Central memory CD8-positive, alpha-beta T cell (primary cell): ENCODE measurements at regions not wholly inside any gene's neighbourhood (a gene's known extent, or its start where the extent isn't known, plus 50 kb on each side); places are given as distances from the start of the nearest gene placed in this dataset.

Experiments used
- ATAC-seq: fragments of 150-1000 bp; cut with Tn5 transposase; replicated peaks from 2 replicates; pipeline ENCODE4 v1.10.0; 2022; ENCODE audit warnings: mild to moderate bottlenecking, moderate FRiP score, moderate number of reproducible peaks; ENCODE audit not compliant: poor library complexity, severe bottlenecking; ENCODE audit errors: extremely low read depth
- DNase-seq, 2 donors: peaks; one replicate each; pipeline ENCODE4 v3.0.0; 2021; ENCODE audit warnings: low spot score in 2 of 2
- H3K27ac Mint-ChIP-seq: one replicate; pipeline ENCODE4 v1.8.0; 2022; ENCODE audit warnings: low read depth, mild to moderate bottlenecking, moderate library complexity, mixed read lengths
- H3K27me3 Mint-ChIP-seq: one replicate; pipeline ENCODE4 v1.8.0; 2022; ENCODE audit warnings: mixed read lengths
- H3K36me3 Mint-ChIP-seq: one replicate; pipeline ENCODE4 v1.8.0; 2022; ENCODE audit warnings: mild to moderate bottlenecking, moderate library complexity, mixed read lengths; ENCODE audit not compliant: insufficient read depth
- H3K4me1 Mint-ChIP-seq: one replicate; pipeline ENCODE4 v1.8.0; 2022; ENCODE audit warnings: mixed read lengths
- H3K4me3 Mint-ChIP-seq: one replicate; pipeline ENCODE4 v1.8.0; 2022; ENCODE audit warnings: mild to moderate bottlenecking, moderate library complexity, mixed read lengths
- H3K9me3 Mint-ChIP-seq: one replicate; pipeline ENCODE4 v1.8.0; 2022; ENCODE audit warnings: mixed read lengths

DNA sequence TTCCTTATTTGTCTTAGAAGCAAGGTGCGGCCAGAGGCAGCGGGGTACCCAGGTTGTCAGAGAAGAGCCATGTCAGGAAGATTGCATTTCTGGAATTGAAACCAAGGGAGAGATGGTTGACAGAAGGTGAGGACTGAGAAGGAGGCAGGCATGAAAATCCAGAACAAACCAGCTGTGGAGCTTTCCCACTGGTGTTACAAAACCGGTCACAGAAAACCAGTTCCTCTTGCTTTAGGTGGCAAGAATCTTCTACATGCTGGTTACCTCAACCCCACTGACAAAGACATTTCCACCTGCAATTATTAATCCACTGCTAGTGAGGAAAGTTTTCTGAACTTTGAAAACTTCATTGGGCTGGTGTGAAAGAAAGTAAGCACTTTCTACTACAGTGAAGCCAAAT lies 64.0 kb upstream of the MED4 start:
- Mint-ChIP-seq H3K27me3 (no peaks in the 10 kb centered on the region), H3K4me3 (no peak overlapping the region), H3K9me3 (no peaks in the 10 kb centered on the region), H3K4me1 (peaks cover 38% of the 10 kb centered on the region), H3K27ac (no peak overlapping the region), H3K36me3 (peaks cover 4% of the 10 kb centered on the region)
- no peak for DNase-seq
- ATAC-seq: no peak

GRCh38 chr13:48158290-48158689 lies 63.4 kb upstream of the MED4 start:
- no peak for ATAC-seq
- H3K27me3 Mint-ChIP-seq: no peaks in the 10 kb centered on the region
- DNase-seq: no peak
- H3K4me1 Mint-ChIP-seq: peaks cover 41% of the 10 kb centered on the region
- H3K9me3 Mint-ChIP-seq: no peaks in the 10 kb centered on the region
- H3K27ac Mint-ChIP-seq: no peak overlapping the region
- H3K36me3 Mint-ChIP-seq: peaks cover 4% of the 10 kb centered on the region
- H3K4me3 Mint-ChIP-seq: peak overlapping the region; percentile 0

DNA sequence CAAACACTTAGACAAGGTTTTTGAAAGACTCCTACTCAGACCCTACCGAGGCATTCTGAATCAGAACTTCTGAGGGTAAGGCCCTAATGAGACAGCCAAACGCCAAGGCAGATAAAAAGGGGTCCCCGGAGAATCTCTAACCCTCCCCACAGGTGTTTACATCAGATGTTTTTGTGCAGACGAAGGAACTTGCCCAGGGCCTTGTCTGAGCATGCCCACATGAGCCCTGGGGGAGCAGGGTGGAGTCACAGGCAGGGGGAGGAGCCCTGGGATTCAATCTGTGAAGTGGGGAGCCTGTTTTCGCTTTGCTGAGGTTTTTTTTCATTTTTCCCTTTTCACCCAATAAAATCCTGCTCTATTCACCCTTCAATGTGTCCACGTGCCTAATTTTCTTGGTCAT lies 61.6 kb upstream of the MED4 start:
- ATAC-seq (peak; percentile 69), DNase-seq (peak; percentile 44 to 52)
- no peaks in the 10 kb centered on the region for H3K27me3 Mint-ChIP-seq
- no peaks in the 10 kb centered on the region for H3K9me3 Mint-ChIP-seq
- peaks cover 4% of the 10 kb centered on the region for H3K36me3 Mint-ChIP-seq
- H3K4me3 Mint-ChIP-seq: peak overlapping the region; percentile 72
- peak overlapping the region; percentile 97 for H3K27ac Mint-ChIP-seq
- H3K4me1 Mint-ChIP-seq: peaks cover 56% of the 10 kb centered on the region

DNA sequence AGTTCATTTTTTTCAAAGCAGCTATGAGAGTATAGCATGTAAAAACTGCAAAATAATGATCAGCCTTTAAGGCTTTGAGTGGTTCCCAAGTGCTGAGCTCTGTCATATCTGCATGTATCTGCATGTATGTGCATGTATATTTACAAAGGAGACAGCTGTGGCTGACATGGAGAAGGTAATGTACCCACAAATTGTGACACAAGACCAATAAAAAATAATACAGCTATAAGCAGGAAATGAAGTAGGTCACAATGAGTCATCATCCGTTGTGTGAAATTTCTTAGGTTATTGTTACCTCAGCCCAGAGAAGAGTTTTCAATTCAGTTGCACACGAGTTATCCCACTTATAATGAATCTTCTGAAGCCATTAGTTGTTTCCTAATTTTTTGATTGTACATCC lies 60.9 kb upstream of the MED4 start:
- no peaks in the 10 kb centered on the region for H3K9me3 Mint-ChIP-seq
- H3K27me3 Mint-ChIP-seq: no peaks in the 10 kb centered on the region
- DNase-seq (peak in 1 of 2 donors; percentile 31), ATAC-seq (peak; percentile 94)
- H3K4me3 Mint-ChIP-seq: peak overlapping the region; percentile 72
- peak overlapping the region; percentile 97 for H3K27ac Mint-ChIP-seq
- peaks cover 4% of the 10 kb centered on the region for H3K36me3 Mint-ChIP-seq
- peaks cover 57% of the 10 kb centered on the region for H3K4me1 Mint-ChIP-seq

GRCh38 chr13:48154671-48155070 lies 59.8 kb upstream of the MED4 start:
- Mint-ChIP-seq H3K27me3 (no peaks in the 10 kb centered on the region), H3K36me3 (peaks cover 4% of the 10 kb centered on the region), H3K4me1 (peaks cover 52% of the 10 kb centered on the region), H3K9me3 (no peaks in the 10 kb centered on the region), H3K27ac (peak overlapping the region; percentile 97), H3K4me3 (no peak overlapping the region)
- DNase-seq: no peak
- no peak for ATAC-seq

GRCh38 chr13:48153186-48153585 lies 58.3 kb upstream of the MED4 start:
- ATAC-seq: no peak
- H3K4me3 Mint-ChIP-seq: peak overlapping the region; percentile 15
- no peaks in the 10 kb centered on the region for H3K9me3 Mint-ChIP-seq
- peaks cover 49% of the 10 kb centered on the region for H3K4me1 Mint-ChIP-seq
- peaks cover 4% of the 10 kb centered on the region for H3K36me3 Mint-ChIP-seq
- no peak for DNase-seq
- H3K27me3 Mint-ChIP-seq: no peaks in the 10 kb centered on the region
- peak overlapping the region; percentile 71 for H3K27ac Mint-ChIP-seq

GRCh38 chr13:48151363-48152161 lies 56.7 kb upstream of the MED4 start:
- ATAC-seq (no peak), DNase-seq (no peak)
- Mint-ChIP-seq H3K4me1 (peaks cover 46% of the 10 kb centered on the region), H3K4me3 (no peak overlapping the region), H3K27ac (peak overlapping the region; percentile 14), H3K9me3 (no peaks in the 10 kb centered on the region), H3K27me3 (no peaks in the 10 kb centered on the region), H3K36me3 (peaks cover 4% of the 10 kb centered on the region)

- Mint-ChIP-seq H3K4me3 (no peak overlapping the region), H3K27ac (peak overlapping the region; percentile 33), H3K27me3 (no peaks in the 10 kb centered on the region), H3K36me3 (no peaks in the 10 kb centered on the region), H3K9me3 (no peaks in the 10 kb centered on the region), H3K4me1 (peaks cover 30% of the 10 kb centered on the region)
- ATAC-seq (no peak), DNase-seq (no peak)
Observed at GRCh38 chr13:48148454-48148853, 53.5 kb upstream of the MED4 start.

DNA sequence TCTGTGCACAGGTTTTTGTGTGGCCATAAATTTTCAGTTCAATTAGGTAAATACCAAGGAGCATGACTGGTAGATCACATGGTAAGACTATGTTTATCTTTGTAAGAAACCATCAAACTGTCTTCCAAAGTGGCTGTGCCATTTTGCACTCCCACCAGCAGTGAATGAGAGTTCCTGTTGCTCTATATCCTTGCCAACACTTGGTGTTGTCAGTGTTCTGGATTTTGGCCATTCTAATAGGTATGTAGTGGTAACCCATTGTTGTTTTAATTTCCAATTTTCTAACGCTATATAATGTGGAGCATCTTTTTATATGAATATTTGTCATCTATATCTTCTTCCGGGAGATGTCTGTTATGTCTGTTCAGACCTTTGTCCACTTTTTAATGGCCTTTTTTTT lies 51.7 kb upstream of the MED4 start:
- Mint-ChIP-seq H3K9me3 (no peaks in the 10 kb centered on the region), H3K27ac (peak overlapping the region; percentile 9), H3K4me3 (no peak overlapping the region), H3K27me3 (no peaks in the 10 kb centered on the region), H3K4me1 (peaks cover 18% of the 10 kb centered on the region), H3K36me3 (no peaks in the 10 kb centered on the region)
- no peak for ATAC-seq
- no peak for DNase-seq

DNA sequence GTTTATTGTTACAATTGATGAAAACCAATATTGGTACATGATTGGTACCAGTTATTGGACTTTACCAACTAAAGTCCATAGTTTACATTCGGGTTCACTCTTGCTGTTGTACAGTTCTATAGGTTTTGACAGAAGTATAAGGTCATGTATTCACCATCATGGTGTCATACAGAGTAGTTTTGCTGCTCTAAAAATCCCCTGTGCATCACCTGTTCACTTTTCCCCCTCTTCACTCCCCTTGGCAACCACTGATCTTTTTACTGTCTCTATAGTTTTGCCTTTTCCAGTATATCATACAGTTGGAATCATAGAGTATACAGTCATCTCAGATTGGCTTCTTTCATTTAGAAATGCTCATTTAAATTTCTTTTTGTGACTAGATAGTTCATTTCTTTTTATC lies 51.2 kb upstream of the MED4 start:
- DNase-seq: no peak
- Mint-ChIP-seq H3K27me3 (no peaks in the 10 kb centered on the region), H3K36me3 (no peaks in the 10 kb centered on the region), H3K27ac (peak overlapping the region; percentile 9), H3K9me3 (no peaks in the 10 kb centered on the region), H3K4me1 (peaks cover 13% of the 10 kb centered on the region), H3K4me3 (no peak overlapping the region)
- ATAC-seq: no peak
